ENCODE measurements at regions not wholly inside any gene's neighbourhood (a gene's known extent, or its start where the extent isn't known, plus 50 kb on each side); places are given as distances from the start of the nearest gene placed in this dataset.

DNA sequence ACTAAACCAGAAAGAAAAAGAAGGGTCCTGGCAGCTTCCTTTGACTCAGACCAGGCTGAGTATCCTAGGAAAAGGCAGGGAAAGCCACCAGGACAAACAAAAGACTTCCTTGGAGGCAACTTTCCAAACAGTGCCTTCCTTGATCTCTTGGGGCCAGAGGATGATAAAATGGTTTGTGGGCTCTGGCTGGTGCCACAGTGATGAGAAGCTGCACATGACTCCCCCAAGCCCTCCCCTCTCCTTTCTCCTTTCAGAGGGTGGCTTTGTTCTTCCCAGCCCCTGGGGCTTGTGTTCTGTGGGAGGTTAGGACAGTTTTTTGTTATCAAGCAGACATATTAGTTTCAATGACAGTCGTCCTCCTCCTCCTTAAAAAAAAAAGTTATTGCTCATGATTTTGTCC is 183.2 kb downstream of the SEM1 start:
- TF ChIP-seq, protein P1, sequence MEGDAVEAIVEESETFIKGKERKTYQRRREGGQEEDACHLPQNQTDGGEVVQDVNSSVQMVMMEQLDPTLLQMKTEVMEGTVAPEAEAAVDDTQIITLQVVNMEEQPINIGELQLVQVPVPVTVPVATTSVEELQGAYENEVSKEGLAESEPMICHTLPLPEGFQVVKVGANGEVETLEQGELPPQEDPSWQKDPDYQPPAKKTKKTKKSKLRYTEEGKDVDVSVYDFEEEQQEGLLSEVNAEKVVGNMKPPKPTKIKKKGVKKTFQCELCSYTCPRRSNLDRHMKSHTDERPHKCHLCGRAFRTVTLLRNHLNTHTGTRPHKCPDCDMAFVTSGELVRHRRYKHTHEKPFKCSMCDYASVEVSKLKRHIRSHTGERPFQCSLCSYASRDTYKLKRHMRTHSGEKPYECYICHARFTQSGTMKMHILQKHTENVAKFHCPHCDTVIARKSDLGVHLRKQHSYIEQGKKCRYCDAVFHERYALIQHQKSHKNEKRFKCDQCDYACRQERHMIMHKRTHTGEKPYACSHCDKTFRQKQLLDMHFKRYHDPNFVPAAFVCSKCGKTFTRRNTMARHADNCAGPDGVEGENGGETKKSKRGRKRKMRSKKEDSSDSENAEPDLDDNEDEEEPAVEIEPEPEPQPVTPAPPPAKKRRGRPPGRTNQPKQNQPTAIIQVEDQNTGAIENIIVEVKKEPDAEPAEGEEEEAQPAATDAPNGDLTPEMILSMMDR (IDR thresholded peaks at IDR 0.05) = no peak
- TF ChIP-seq POLR2A (IDR thresholded peaks at IDR 0.05) = no peak
